GM06990 (cell line): ENCODE measurements at regions not wholly inside any gene's neighbourhood (a gene's known extent, or its start where the extent isn't known, plus 50 kb on each side); places are given as distances from the start of the nearest gene placed in this dataset.

Source experiments
- DNase-seq: peaks from one replicate; pipeline ENCODE4 v3.0.0-alpha.2; 2011; ENCODE audit not compliant: insufficient read length; ENCODE audit errors: extremely low read depth
- H3K27me3 ChIP-seq: replicated peaks from 2 replicates; pipeline ENCODE4 v1.6.0; 2011; ENCODE audit warnings: low read length; ENCODE audit not compliant: control insufficient read depth, insufficient read depth
- H3K36me3 ChIP-seq: 2 replicates; pipeline ENCODE4 v1.5.1; 2011; ENCODE audit warnings: low read length; ENCODE audit not compliant: control insufficient read depth, insufficient read depth
- H3K4me3 ChIP-seq: replicated peaks from 2 replicates; pipeline ENCODE4 v1.5.1; 2011; ENCODE audit warnings: low read depth, mild to moderate bottlenecking, control low read depth, low read length
- TF ChIP-seq, protein P1 (sequence below): IDR thresholded peaks from 2 replicates; pipeline ENCODE4 v1.5.1; 2011; ENCODE audit warnings: low read length, control low read depth, mild to moderate bottlenecking, inconsistent platforms; ENCODE audit not compliant: insufficient read depth, poor library complexity, severe bottlenecking

DNA sequence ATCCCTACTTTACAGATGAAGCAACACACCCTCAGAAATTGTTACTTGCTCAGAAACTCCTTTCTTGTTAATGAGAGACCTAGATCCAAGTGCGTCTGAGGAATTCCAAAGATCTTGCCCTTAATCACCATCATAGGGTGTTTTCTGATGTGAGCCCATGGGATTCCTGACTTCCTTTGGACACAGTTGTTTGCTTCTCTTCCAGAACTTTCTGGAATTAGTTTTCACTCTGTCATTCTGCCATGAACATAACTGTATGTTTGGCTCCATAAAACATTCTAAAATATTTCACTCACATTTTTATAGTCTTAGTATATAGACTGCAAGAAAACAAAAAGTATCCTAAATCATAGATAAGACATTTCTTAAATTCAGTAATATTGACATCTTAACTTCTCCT, 593.9 kb upstream of the SOX11 start:
- Histone ChIP-seq H3K36me3 (no peaks in the 10 kb centered on the region), H3K4me3 (no peak overlapping the region), H3K27me3 (no peaks in the 10 kb centered on the region)
- no peak for DNase-seq
- TF ChIP-seq, protein P1, sequence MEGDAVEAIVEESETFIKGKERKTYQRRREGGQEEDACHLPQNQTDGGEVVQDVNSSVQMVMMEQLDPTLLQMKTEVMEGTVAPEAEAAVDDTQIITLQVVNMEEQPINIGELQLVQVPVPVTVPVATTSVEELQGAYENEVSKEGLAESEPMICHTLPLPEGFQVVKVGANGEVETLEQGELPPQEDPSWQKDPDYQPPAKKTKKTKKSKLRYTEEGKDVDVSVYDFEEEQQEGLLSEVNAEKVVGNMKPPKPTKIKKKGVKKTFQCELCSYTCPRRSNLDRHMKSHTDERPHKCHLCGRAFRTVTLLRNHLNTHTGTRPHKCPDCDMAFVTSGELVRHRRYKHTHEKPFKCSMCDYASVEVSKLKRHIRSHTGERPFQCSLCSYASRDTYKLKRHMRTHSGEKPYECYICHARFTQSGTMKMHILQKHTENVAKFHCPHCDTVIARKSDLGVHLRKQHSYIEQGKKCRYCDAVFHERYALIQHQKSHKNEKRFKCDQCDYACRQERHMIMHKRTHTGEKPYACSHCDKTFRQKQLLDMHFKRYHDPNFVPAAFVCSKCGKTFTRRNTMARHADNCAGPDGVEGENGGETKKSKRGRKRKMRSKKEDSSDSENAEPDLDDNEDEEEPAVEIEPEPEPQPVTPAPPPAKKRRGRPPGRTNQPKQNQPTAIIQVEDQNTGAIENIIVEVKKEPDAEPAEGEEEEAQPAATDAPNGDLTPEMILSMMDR: no peak

DNA sequence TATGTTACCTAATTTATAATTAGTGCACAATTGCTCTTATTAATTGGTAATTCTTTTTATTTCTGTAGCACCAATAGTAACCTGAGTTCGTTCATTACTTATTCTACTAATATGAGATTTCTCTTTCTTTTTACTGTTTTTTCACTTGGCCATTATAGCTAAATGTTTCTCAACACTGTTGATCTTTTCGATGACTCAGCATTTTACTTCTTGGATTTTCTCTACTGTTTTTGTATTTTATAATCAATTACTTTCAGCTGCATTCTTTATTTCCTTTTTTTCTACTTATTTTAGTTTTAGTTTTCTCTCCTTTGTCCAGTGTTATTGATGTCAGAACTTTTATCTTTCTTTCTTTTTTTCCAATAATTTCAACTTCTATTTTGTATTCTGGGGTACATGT, 589.4 kb upstream of the SOX11 start:
- H3K27me3 ChIP-seq: no peaks in the 10 kb centered on the region
- no peak for DNase-seq
- no peak overlapping the region for H3K4me3 ChIP-seq
- TF ChIP-seq, protein P1: no peak
- no peaks in the 10 kb centered on the region for H3K36me3 ChIP-seq

DNA sequence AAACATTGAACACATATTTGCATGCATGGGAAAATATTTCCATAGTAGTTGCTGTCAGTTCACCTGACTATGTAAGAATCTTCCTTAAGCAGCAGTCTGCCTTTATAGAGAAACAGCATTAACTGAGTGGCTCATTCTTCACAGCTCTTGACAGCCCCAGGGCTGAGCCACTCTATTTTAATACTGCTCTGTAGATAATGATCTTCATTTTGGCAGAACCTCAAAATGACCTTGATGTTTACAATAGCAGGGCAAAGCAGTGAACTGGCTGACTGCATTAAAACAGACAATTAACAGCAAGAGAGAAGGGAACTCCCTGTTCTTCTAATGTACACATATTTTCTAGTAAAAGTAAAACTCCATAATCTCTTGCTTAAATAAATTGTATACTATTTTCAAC, 580.6 kb upstream of the SOX11 start:
- Histone ChIP-seq H3K27me3 (no peaks in the 10 kb centered on the region), H3K36me3 (no peaks in the 10 kb centered on the region), H3K4me3 (no peak overlapping the region)
- TF ChIP-seq, protein P1: no peak
- no peak for DNase-seq

DNA sequence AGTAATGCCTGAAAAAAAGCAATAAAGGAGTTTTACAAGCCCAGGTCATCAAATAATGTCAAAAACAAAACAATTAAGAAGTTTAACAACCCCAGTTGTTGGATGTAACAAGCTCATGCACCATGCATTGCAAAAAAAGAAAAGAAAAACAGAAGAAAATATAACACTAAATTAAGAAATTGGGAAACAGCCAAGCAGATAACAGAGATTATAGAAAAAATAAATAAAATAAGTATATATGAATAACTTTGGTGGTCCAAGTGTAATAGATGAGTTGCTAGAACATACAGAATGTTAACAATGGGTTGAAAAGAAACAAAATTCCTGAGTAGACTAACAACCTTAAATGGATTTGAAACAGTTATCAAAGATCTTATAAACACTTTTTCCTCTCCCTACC, 573.1 kb upstream of the SOX11 start:
- Histone ChIP-seq H3K36me3 (no peaks in the 10 kb centered on the region), H3K4me3 (no peak overlapping the region)
- TF ChIP-seq, protein P1: no peak

DNA sequence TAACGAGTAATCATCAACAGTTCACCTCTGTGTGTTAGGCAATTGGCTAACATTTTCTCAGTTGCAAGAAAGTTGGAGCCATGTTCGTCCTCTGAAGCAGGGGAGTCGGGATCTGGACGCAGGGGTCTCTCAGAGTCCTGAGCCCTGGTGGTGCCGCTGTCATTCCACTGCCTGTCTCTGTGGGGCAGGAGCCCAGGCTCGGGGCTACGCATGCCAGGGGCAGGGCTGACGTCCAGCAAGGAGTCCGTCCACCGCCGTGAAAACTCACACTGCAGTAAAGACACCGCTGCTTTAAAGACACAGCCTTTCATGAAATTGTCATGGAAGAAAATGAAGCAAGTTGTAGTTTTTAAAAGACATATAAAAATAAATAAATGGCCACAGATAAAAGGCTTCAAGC, 571.1 kb upstream of the SOX11 start:
- TF ChIP-seq, protein P1: no peak
- no peak for DNase-seq
- H3K4me3 ChIP-seq: no peak overlapping the region
- no peaks in the 10 kb centered on the region for H3K36me3 ChIP-seq
- H3K27me3 ChIP-seq: no peaks in the 10 kb centered on the region

More for the DNA sequence above, 573.1 kb upstream of the SOX11 start:
- DNase-seq: no peak
- no peaks in the 10 kb centered on the region for H3K27me3 ChIP-seq

DNA sequence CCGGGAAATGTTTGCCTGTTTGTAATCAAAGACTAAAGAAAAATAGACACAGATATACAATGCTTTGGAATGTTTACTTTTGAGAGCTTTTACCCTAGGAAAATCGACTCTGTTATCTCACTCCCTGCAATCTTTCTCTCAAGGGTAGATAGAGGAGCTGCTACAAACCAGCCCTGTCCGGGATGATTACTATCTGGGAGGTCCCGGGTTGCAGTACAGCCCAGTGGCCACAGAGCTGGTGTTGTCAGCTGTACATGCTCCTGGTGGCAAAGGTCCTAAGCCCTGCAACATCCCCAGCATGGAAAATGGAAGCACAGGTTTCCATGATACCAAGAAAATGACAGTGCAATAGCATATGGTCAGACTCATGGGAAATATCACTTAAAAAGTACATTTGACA, 570.5 kb upstream of the SOX11 start:
- no peaks in the 10 kb centered on the region for H3K36me3 ChIP-seq
- TF ChIP-seq, protein P1: no peak
- no peak overlapping the region for H3K4me3 ChIP-seq
- no peaks in the 10 kb centered on the region for H3K27me3 ChIP-seq
- DNase-seq: no peak
